HG03571 (cell line): ENCODE measurements at regions not wholly inside any gene's neighbourhood (a gene's known extent, or its start where the extent isn't known, plus 50 kb on each side); places are given as distances from the start of the nearest gene placed in this dataset.
"Not testable (repeated sequence)": the region's sequence is repeated elsewhere in the genome, so short reads cannot be mapped to it uniquely, and the experiment has no call there.

Source experiments
- ATAC-seq: cut with Tn5 transposase; IDR thresholded peaks from one replicate; pipeline ENCODE4 v1.9.1; 2021; ENCODE audit not compliant: unreplicated experiment

DNA sequence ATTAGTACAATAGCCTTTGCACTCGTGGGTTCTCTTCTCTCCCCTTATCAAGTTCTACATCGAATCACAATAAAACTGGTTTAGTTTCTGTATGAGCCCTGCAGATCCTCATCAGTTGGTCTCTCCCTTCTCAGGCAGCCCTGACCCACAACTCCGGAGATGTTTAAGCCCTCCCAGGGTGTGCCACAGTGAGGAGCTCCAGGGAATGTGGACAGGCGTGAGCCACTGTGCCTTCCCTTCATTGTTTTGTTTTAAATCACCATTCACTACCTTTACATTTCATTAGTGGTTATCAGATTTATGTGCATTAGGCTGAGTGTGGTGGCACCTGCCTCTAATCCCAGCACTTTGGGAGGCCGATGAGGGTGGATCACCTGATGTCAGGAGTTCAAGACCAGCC, 133.2 kb downstream of the LARP7 start:
- ATAC-seq, result no peak

- ATAC-seq, result no peak
Measured at GRCh38 chr4:112775801-112776200, 138.9 kb downstream of the LARP7 start.

- ATAC-seq, result no peak
Measured at GRCh38 chr4:112776535-112776934, 139.6 kb downstream of the LARP7 start.

DNA sequence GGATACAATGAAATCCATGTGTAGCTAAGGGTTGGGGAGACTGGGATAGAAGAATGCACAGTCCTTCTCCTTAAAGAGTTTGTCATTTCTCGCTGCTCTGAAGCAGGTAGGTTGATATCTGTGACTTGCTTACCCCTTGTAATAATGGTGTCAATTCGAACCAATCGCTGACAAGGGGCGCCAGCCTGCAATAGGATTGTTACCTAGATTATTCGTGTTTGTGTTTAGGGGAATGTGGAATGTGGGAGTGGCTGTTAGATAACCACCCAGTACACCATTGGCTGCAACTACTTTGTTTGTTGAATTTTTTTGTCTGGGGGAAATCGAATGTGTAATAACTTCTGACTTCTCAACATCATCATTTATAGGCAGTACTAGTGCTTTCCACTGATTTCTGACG, 141.6 kb downstream of the LARP7 start:
- ATAC-seq, result no peak

DNA sequence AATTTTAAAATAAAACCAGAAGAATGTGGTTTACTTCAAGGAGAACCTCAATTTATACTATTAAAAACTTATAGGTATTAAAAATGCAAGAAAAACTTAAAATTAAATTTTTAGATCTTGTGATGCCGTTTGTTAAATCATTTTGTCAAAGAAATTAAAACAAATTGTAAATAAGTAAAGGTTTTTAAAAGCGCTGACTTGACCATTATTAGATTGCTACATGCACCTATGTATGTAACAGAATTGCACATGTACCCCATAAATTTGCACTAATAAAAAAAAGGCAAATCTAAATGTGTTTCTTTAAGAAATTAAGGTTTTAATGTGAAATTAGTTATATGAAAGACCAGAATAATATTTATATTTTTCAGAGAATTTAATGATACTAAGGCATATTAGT, 156.1 kb downstream of the LARP7 start:
- no peak for ATAC-seq

DNA sequence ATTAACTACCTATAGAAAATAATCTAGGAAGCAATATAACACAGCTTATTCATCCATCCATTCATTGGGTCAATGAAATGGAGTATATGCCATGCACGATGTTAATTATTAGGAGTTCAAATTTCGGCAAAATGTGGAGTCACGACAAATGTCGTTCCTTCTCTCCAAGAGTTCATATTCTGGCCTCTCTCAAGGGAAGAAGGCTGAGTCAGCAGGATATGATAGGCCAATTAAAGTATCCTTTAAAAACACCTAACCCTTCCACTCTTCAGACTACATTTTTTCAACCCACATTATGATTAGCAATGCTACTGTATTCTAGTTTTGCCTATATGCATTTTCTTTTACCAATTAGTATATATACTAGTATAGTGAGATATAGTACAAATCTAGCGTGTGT, 163.1 kb downstream of the LARP7 start:
- ATAC-seq, result no peak

DNA sequence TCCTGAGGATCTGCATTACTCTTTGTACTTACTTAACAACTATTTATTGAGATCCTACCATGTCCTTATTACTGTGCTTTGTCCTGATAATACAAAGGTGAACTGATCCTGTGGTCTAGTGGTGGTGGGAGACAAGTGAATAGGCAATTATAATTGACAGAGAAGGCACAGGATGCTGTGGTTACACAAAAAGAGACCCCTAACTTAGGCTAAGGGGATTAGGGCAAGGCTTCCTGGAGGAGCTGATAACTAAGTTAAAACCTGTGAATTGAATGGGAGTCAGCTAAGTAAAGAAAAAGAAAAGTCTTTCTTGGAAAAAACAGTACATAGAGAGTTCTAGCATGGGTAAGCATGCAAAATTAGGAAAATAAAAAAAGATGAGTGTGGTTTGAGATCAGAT, 164.4 kb downstream of the LARP7 start:
- ATAC-seq, result no peak

- no peak for ATAC-seq
Measured at GRCh38 chr4:112802780-112803179, 165.8 kb downstream of the LARP7 start.

DNA sequence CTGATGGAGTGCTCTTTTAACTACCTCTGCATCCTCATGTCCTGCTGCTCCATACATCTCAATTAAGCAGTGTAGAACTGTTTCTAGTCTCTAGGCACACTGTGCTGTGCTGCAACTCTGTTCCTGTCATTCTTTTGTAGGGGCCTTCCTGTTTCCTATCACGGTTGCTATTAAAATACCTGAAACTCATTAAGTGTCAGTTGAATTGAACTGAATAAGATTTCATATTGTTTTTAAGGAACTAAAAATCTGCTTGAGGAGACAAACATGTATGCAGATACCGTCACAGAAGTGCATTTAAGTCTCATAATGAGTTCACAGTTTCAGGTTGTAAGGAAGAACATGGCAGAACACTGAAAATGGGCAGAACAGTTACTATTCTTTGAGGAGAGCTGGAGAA, 170.1 kb downstream of the LARP7 start:
- peak; percentile 82 for ATAC-seq

DNA sequence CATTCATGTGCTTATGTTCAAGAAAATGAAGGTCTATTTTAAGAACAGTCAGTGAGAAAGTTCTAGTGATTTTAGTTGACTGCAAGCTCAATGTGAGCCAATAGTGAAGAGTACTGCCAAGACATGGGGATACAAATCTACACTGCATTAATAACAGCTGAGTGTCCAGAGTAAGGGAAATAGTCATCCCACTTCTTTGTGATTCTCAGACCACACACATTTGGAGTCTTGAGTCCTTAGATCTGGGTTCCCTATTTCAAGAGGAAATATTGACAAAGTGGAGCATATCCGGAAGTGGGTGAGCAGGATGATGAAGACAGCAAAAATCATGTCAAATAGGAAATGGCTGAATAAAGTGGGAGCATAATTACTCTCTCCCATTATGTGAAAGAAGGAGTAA, 171.1 kb downstream of the LARP7 start:
- ATAC-seq, result no peak

DNA sequence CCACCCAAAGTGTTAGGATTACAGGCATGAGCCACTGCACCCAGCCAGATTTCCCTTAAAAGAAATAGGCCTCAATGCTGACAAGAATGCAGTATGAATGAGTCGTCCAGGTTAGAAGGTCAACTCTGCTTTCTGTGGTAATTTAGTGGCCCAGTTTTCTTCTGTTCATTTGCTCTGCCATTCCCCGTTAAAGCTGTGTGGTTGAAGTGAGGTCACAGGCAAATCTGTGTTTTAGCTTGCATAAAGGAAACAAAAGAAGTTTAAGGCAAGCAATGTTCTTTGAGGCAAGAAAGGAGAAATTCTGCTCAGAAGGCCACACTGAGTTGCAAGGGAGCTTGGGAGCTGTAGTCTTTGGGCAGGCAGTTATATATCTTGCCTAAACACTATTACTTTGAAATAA, 176.8 kb downstream of the LARP7 start:
- ATAC-seq, result no peak

DNA sequence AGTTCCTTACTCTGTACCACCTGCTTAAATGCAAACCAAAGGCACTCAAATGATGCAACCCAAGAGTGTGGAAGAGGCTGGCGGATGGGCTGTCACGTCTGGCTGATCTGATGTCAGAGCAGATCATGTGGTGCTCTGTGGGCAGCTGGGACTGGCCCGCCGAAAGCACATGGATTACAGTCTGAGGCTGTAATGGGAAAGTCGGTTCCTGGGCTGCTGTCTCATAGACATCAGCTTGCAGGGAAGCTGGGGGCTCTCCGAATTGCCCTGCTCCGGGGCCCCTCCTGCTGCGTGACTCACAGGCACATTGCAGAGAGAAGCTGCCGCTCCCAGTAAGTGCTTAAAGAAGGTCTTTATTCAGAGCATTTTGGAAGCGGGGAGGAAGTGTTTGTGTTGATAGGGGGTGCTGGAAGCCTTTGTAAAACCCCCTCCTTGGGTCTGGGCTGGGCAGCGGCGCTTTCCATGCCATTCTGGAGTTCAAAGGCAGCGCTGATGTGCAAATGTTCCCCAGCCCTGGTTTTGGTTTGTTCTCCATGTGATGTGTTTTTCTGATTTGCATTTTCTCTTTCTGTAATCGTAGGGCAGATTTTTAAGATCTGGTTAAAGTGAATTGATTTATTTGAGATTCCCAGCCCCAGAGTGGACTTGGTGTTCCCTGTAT, 181.1 kb downstream of the LARP7 start:
- peak; percentile 95 for ATAC-seq

DNA sequence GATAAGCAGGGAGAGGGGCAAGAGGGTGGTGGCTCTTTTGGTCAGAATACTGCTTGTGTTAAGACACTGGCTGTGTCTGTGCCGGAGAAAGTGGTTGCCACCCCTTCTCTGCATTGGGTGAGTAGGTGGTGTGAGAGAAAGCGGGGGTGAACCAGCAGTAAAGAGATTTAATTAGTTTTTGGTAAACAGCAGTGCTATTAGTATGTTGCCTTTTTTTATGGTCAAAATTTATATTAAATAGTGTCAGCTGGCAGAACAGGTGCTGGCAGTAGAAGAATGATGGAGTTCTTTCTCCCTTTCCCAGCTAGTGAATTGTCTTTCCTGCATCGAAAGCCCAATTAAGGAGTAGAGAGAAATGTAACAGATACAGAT, 181.6 kb downstream of the LARP7 start:
- ATAC-seq, result peak; percentile 32

GRCh38 chr4:112819729-112820128, 182.8 kb downstream of the LARP7 start:
- ATAC-seq, result no peak

DNA sequence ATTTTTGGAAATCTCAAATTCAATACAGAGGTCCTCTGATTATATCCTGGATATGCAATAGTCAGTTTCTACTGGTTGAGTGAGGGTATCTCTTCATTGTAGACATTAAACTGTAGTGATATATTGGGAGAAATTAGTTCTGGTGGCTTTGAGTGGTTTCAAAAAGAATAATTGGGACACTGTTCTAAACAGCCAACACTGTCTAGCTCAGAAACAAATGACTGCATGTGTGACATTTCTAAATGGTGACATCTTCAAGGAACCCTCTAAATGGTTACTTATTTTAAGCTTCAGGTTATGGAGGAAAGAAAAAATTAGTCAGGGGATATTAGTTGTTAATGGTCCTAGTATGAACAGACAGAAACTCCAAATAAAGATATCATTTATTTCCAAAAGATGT, 186.2 kb downstream of the LARP7 start:
- ATAC-seq, result no peak

- ATAC-seq, result no peak
Measured at GRCh38 chr4:112823606-112824005, 186.7 kb downstream of the LARP7 start.

- ATAC-seq, result no peak
Measured at GRCh38 chr4:112830753-112831386, 193.9 kb downstream of the LARP7 start.

GRCh38 chr4:112832493-112832892, 195.6 kb downstream of the LARP7 start:
- no peak for ATAC-seq

DNA sequence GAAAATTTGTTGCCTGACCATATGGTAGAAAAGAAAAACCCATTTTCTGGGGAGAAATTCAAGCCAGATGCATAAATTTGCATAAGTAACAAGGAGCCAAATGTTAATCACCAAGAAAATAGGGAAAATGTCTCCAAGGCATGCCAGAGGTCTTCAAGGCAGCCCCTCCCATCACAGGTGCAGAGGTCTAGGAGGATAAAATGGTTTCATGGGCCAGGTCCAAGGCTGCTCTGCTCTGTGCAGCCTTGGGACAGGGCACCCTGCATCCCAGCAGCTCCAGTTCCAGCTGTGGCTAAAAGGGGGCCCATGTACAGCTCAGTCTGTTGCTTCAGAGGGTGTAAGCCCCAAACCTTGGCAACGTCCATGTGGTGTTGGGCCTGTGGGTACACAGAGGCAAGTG, 200.0 kb downstream of the LARP7 start:
- no peak for ATAC-seq

- ATAC-seq, result not testable (repeated sequence)
Measured at GRCh38 chr4:112838015-112838414, 201.1 kb downstream of the LARP7 start.

GRCh38 chr4:112840061-112840460, 203.1 kb downstream of the LARP7 start:
- ATAC-seq, result no peak

- ATAC-seq, result no peak
Measured at GRCh38 chr4:112840619-112841018, 203.7 kb downstream of the LARP7 start.

DNA sequence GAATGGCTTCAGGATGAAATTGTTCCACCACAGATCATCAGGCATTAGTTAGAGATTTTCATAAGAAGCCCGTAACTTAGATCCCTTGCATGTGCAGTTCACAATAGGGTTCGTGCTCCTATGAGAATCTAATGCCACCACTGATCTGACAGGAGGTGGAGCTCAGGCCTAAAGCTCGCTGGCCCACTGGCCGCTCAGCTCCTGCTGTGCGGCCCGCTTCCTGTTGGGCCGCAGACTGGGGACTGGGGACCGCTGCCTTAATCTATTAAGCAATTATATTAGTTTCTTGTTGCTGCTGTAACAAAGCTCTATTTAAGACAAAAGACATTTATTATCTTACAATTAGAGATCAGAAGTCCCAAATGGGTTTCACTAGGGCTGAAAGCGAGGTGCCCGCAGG, 205.6 kb downstream of the LARP7 start:
- ATAC-seq, result no peak
